Neural cell (in vitro differentiated cells): ENCODE measurements at regions not wholly inside any gene's neighbourhood (a gene's known extent, or its start where the extent isn't known, plus 50 kb on each side); places are given as distances from the start of the nearest gene placed in this dataset.

Experiments
- H2AFZ ChIP-seq: fragments of 200-600, 300-800 bp; sonication (generic), shearing (Covaris generic); 2 replicates; pipeline ENCODE4 v1.6.0; 2014; ENCODE audit warnings: low read depth, mild to moderate bottlenecking, antibody characterized with exemption, low read length, moderate library complexity
- H3F3A ChIP-seq: fragments of 200-600 bp; shearing (Covaris generic); 2 replicates; pipeline ENCODE4 v1.6.1; 2016; ENCODE audit warnings: mild to moderate bottlenecking, moderate library complexity, mixed read lengths, antibody characterized with exemption, low read length; ENCODE audit not compliant: insufficient read depth, poor library complexity, severe bottlenecking
- H3K27ac ChIP-seq: fragments of 200-600, 300-800 bp; sonication (generic), shearing (Covaris generic); 2 replicates; pipeline ENCODE4 v1.5.1; 2014; ENCODE audit warnings: mild to moderate bottlenecking, low read length, moderate library complexity
- H3K27me3 ChIP-seq: fragments of 300-800, 200-600 bp; sonication (generic), shearing (Covaris generic); 2 replicates; pipeline ENCODE4 v1.6.0; 2014; ENCODE audit warnings: mild to moderate bottlenecking, low read depth, low read length, moderate library complexity; ENCODE audit not compliant: insufficient read depth
- H3K36me3 ChIP-seq: fragments of 300-800, 200-600 bp; sonication (generic), shearing (Covaris generic); 2 replicates; pipeline ENCODE4 v1.5.1; 2014; ENCODE audit warnings: mild to moderate bottlenecking, antibody characterized with exemption, low read length, moderate library complexity; ENCODE audit not compliant: insufficient read depth
- H3K4me2 ChIP-seq: fragments of 300-800, 200-600 bp; sonication (generic), shearing (Covaris generic); 2 replicates; pipeline ENCODE4 v1.6.0; 2014; ENCODE audit warnings: mild to moderate bottlenecking, low read length
- H3K4me3 ChIP-seq: fragments of 300-800, 200-600 bp; sonication (generic), shearing (Covaris generic); 2 replicates; pipeline ENCODE4 v1.5.1; 2014; ENCODE audit warnings: mild to moderate bottlenecking, low read length, moderate library complexity
- H3K79me2 ChIP-seq: fragments of 200-600 bp; shearing (Covaris generic); replicated peaks from 2 replicates; pipeline ENCODE4 v1.6.0; 2014; ENCODE audit warnings: mild to moderate bottlenecking, low read length, moderate library complexity; ENCODE audit not compliant: insufficient read depth
- H3K9ac ChIP-seq: fragments of 300-800, 200-600 bp; sonication (generic), shearing (Covaris generic); 2 replicates; pipeline ENCODE4 v1.6.1; 2016; ENCODE audit warnings: mild to moderate bottlenecking, low read length, mixed read lengths
- H3K9me2 ChIP-seq: fragments of 200-600 bp; shearing (Covaris generic); 2 replicates; pipeline ENCODE4 v1.6.1; 2016; ENCODE audit warnings: mild to moderate bottlenecking, low read length, mixed read lengths; ENCODE audit not compliant: insufficient read depth
- H3K9me3 ChIP-seq: fragments of 200-600, 300-800 bp; sonication (generic), shearing (Covaris generic); 2 replicates; pipeline ENCODE4 v1.6.1; 2016; ENCODE audit warnings: mild to moderate bottlenecking, mixed run types, low read length, moderate library complexity, mixed read lengths
- H4K20me1 ChIP-seq: fragments of 200-600 bp; shearing (Covaris generic); 2 replicates; pipeline ENCODE4 v1.6.1; 2016; ENCODE audit warnings: mild to moderate bottlenecking, mixed run types; ENCODE audit not compliant: insufficient read depth
- EP300 ChIP-seq: fragments of 450-650 bp; conservative IDR thresholded peaks from 2 replicates; pipeline ENCODE4 v1.6.1; 2014; ENCODE audit warnings: antibody characterized with exemption, mild to moderate bottlenecking, moderate library complexity; ENCODE audit not compliant: poor library complexity, severe bottlenecking
- EZH2 ChIP-seq: fragments of 200-600, 300-800 bp; shearing (Covaris generic), sonication (generic); IDR thresholded peaks from 2 replicates; pipeline ENCODE4 v1.6.1; 2014; ENCODE audit warnings: antibody characterized with exemption, low read length, borderline replicate concordance, mild to moderate bottlenecking; ENCODE audit not compliant: insufficient read depth, poor library complexity, severe bottlenecking
- MXI1 ChIP-seq: fragments of 450-650 bp; conservative IDR thresholded peaks from 2 replicates; pipeline ENCODE4 v1.6.1; 2014; ENCODE audit warnings: antibody characterized with exemption, mild to moderate bottlenecking; ENCODE audit not compliant: poor library complexity, severe bottlenecking
- POLR2AphosphoS5 ChIP-seq: IDR thresholded peaks from 2 replicates; pipeline ENCODE4 v1.6.1; 2012
- RAD21 ChIP-seq: fragments of 450-650 bp; conservative IDR thresholded peaks from 2 replicates; pipeline ENCODE4 v1.6.1; 2014; ENCODE audit warnings: antibody characterized with exemption, mild to moderate bottlenecking, moderate library complexity
- REST ChIP-seq: IDR thresholded peaks from 2 replicates; pipeline ENCODE4 v1.6.1; 2012; ENCODE audit warnings: borderline replicate concordance
- SMC3 ChIP-seq: fragments of 450-650 bp; conservative IDR thresholded peaks from 2 replicates; pipeline ENCODE4 v1.6.1; 2014; ENCODE audit warnings: antibody characterized with exemption, mild to moderate bottlenecking, moderate library complexity; ENCODE audit not compliant: poor library complexity
- TAF1 ChIP-seq: IDR thresholded peaks from 2 replicates; pipeline ENCODE4 v1.6.1; 2012; ENCODE audit warnings: low read depth
- TF ChIP-seq, protein P1 (sequence below): fragments of 450-650 bp; IDR thresholded peaks from 2 replicates; pipeline ENCODE4 v1.5.1; 2014; ENCODE audit warnings: antibody characterized with exemption, mild to moderate bottlenecking, moderate library complexity; ENCODE audit not compliant: poor library complexity, severe bottlenecking

DNA sequence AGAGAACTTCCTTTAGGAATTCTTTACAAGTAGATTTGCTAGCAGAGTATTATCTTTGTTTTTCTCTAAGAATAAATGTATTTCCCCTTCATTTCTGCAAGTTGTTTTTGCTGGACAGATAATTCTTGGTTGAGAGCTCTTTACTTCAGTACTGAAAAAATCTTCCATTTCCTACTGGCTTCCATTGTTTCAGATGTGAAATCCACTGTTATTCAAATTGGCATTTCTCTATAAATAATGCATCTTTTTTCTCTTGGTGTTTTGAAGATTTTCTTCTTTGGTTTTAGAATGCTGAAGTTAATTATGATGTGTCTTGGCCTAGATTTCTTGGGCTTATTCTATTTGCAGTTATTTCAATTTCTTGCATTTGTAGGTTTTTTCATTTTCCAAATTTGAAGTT is 270.0 kb upstream of the GYPC start:
- no peak overlapping the region for H3K4me2 ChIP-seq

GRCh38 chr2:126389446-126389845 is 266.5 kb upstream of the GYPC start:
- TF ChIP-seq SMC3 (no peak), RAD21 (no peak), MXI1 (no peak), POLR2AphosphoS5 (no peak), REST (no peak), TAF1 (no peak), EP300 (no peak), EZH2 (no peak)
- TF ChIP-seq, protein P1, sequence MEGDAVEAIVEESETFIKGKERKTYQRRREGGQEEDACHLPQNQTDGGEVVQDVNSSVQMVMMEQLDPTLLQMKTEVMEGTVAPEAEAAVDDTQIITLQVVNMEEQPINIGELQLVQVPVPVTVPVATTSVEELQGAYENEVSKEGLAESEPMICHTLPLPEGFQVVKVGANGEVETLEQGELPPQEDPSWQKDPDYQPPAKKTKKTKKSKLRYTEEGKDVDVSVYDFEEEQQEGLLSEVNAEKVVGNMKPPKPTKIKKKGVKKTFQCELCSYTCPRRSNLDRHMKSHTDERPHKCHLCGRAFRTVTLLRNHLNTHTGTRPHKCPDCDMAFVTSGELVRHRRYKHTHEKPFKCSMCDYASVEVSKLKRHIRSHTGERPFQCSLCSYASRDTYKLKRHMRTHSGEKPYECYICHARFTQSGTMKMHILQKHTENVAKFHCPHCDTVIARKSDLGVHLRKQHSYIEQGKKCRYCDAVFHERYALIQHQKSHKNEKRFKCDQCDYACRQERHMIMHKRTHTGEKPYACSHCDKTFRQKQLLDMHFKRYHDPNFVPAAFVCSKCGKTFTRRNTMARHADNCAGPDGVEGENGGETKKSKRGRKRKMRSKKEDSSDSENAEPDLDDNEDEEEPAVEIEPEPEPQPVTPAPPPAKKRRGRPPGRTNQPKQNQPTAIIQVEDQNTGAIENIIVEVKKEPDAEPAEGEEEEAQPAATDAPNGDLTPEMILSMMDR: no peak
- H4K20me1 ChIP-seq: no peaks in the 10 kb centered on the region
- H3K36me3 ChIP-seq: no peaks in the 10 kb centered on the region
- no peaks in the 10 kb centered on the region for H3K27me3 ChIP-seq
- no peak overlapping the region for H3K4me2 ChIP-seq
- H3K4me3 ChIP-seq: no peak overlapping the region
- H3K9me2 ChIP-seq: no peaks in the 10 kb centered on the region
- H3K9ac ChIP-seq: no peak overlapping the region
- H3F3A ChIP-seq: no peaks in the 10 kb centered on the region
- H3K79me2 ChIP-seq: no peaks in the 10 kb centered on the region
- no peak overlapping the region for H3K27ac ChIP-seq
- H3K9me3 ChIP-seq: no peaks in the 10 kb centered on the region
- H2AFZ ChIP-seq: no peak overlapping the region

More for the DNA sequence above, 270.0 kb upstream of the GYPC start:
- Histone ChIP-seq H3K27me3 (no peaks in the 10 kb centered on the region), H3K9me3 (no peaks in the 10 kb centered on the region), H3K9me2 (no peaks in the 10 kb centered on the region), H3K36me3 (no peaks in the 10 kb centered on the region), H3K79me2 (no peaks in the 10 kb centered on the region), H4K20me1 (no peaks in the 10 kb centered on the region), H2AFZ (no peak overlapping the region), H3K27ac (no peak overlapping the region), H3F3A (no peaks in the 10 kb centered on the region), H3K9ac (no peak overlapping the region), H3K4me3 (no peak overlapping the region)
- TF ChIP-seq REST (no peak), TAF1 (no peak), EP300 (no peak), SMC3 (no peak), POLR2AphosphoS5 (no peak), EZH2 (no peak)
- TF ChIP-seq, protein P1: no peak
